GM23338 (cell line): ENCODE measurements at regions not wholly inside any gene's neighbourhood (a gene's known extent, or its start where the extent isn't known, plus 50 kb on each side); places are given as distances from the start of the nearest gene placed in this dataset.

Experiments used
- ATAC-seq: fragments of 200-7000 bp; cut with Tn5 transposase; 3 replicates; pipeline ENCODE4 v1.9.1; 2020
- DNase-seq: peaks from one replicate; pipeline ENCODE4 v3.0.0-alpha.2; 2015; ENCODE audit warnings: low spot score
- H2AFZ ChIP-seq: fragments of 200-600 bp; sonication (generic); 2 replicates; pipeline ENCODE4 v1.8.0; 2016; ENCODE audit warnings: antibody characterized with exemption, mild to moderate bottlenecking, moderate library complexity
- H3F3A ChIP-seq: fragments of 200-600 bp; sonication (generic); replicated peaks from 2 replicates; pipeline ENCODE4 v1.8.0; 2017; ENCODE audit warnings: antibody characterized with exemption, mixed run types, low read depth
- H3K27ac ChIP-seq: fragments of 200-600 bp; sonication (generic); 2 replicates; pipeline ENCODE4 v1.6.1; 2016; ENCODE audit warnings: low read depth
- H3K27me3 ChIP-seq: fragments of 200-600 bp; sonication (generic); 2 replicates; pipeline ENCODE4 v1.8.0; 2016; ENCODE audit warnings: mild to moderate bottlenecking, mixed run types, moderate library complexity; ENCODE audit not compliant: insufficient read depth
- H3K36me3 ChIP-seq: fragments of 200-600 bp; sonication (generic); 2 replicates; pipeline ENCODE4 v1.8.0; 2016; ENCODE audit warnings: mild to moderate bottlenecking; ENCODE audit not compliant: insufficient read depth
- H3K4me1 ChIP-seq: fragments of 200-600 bp; sonication (generic); 2 replicates; pipeline ENCODE4 v1.8.0; 2016; ENCODE audit warnings: mild to moderate bottlenecking, moderate library complexity; ENCODE audit not compliant: insufficient read depth
- H3K4me2 ChIP-seq: fragments of 200-600 bp; sonication (generic); 2 replicates; pipeline ENCODE4 v1.7.1; 2017; ENCODE audit warnings: mixed run types
- H3K4me3 ChIP-seq: fragments of 200-600 bp; sonication (generic); 2 replicates; pipeline ENCODE4 v1.6.1; 2016; ENCODE audit warnings: mixed run types
- H3K79me2 ChIP-seq: fragments of 200-600 bp; sonication (generic); replicated peaks from 2 replicates; pipeline ENCODE4 v1.8.0; 2017; ENCODE audit warnings: mild to moderate bottlenecking; ENCODE audit not compliant: insufficient read depth
- H3K9me2 ChIP-seq: fragments of 200-600 bp; sonication (generic); 2 replicates; pipeline ENCODE4 v1.8.0; 2017; ENCODE audit not compliant: insufficient read depth
- H4K20me1 ChIP-seq: fragments of 200-600 bp; sonication (generic); replicated peaks from 2 replicates; pipeline ENCODE4 v1.8.0; 2017; ENCODE audit warnings: mild to moderate bottlenecking; ENCODE audit not compliant: insufficient read depth
- H3K27ac Mint-ChIP-seq: 2 replicates; pipeline ENCODE4 v1.8.0; 2020; ENCODE audit warnings: inconsistent platforms, mild to moderate bottlenecking, moderate library complexity, mixed read lengths
- H3K27me3 Mint-ChIP-seq: 3 replicates; pipeline ENCODE4 v1.8.0; 2022; ENCODE audit warnings: low read depth, mild to moderate bottlenecking, moderate library complexity, mixed read lengths, inconsistent platforms; ENCODE audit not compliant: insufficient read depth, poor library complexity
- H3K36me3 Mint-ChIP-seq: 3 replicates; pipeline ENCODE4 v1.8.0; 2021; ENCODE audit warnings: low read depth, mild to moderate bottlenecking, inconsistent platforms, moderate library complexity, mixed read lengths
- H3K4me1 Mint-ChIP-seq: 3 replicates; pipeline ENCODE4 v1.8.0; 2020; ENCODE audit warnings: mild to moderate bottlenecking, inconsistent platforms, mixed read lengths
- H3K4me3 Mint-ChIP-seq: 3 replicates; pipeline ENCODE4 v1.8.0; 2021; ENCODE audit warnings: moderate library complexity, mild to moderate bottlenecking, inconsistent platforms, mixed read lengths
- H3K9me3 Mint-ChIP-seq: 3 replicates; pipeline ENCODE4 v1.8.0; 2020; ENCODE audit warnings: moderate library complexity, mild to moderate bottlenecking, inconsistent platforms, mixed read lengths
- CREB1 ChIP-seq: fragments of 250-450 bp; sonication (Bioruptor Pico); IDR thresholded peaks from 2 replicates; pipeline ENCODE4 v1.5.0; 2020; ENCODE audit warnings: low read depth, mild to moderate bottlenecking, moderate library complexity
- CTCF ChIP-seq, 2 experiments: fragments of 200-600 bp in 1 of 2; sonication (generic) in 1 of 2; conservative IDR thresholded peaks; 2 replicates each; pipeline versions ENCODE4 v1.5.1 to v1.6.1; 2016 to 2017; ENCODE audit warnings: antibody characterized with exemption in 2 of 2, low read depth in 2 of 2, mild to moderate bottlenecking in 2 of 2, moderate library complexity in 1 of 2
- ETS1 ChIP-seq: IDR thresholded peaks from 2 replicates; pipeline ENCODE4 v1.6.1; 2016; ENCODE audit warnings: antibody characterized with exemption
- EZH2 ChIP-seq: fragments of 200-600 bp; sonication (generic); IDR thresholded peaks from one replicate; pipeline ENCODE4 v1.8.0; 2017; ENCODE audit warnings: antibody characterized with exemption, mild to moderate bottlenecking, low read depth; ENCODE audit not compliant: unreplicated experiment
- EZH2phosphoT487 ChIP-seq: fragments of 200-600 bp; sonication (generic); IDR thresholded peaks from one replicate; pipeline ENCODE4 v1.8.1; 2018; ENCODE audit warnings: antibody characterized with exemption; ENCODE audit not compliant: unreplicated experiment
- JUNB ChIP-seq: IDR thresholded peaks from one replicate; pipeline ENCODE4 v1.6.1; 2016; ENCODE audit warnings: antibody characterized with exemption; ENCODE audit not compliant: unreplicated experiment
- NANOG ChIP-seq: IDR thresholded peaks from 2 replicates; pipeline ENCODE4 v1.6.1; 2016; ENCODE audit warnings: antibody characterized with exemption, borderline replicate concordance
- POLR2AphosphoS5 ChIP-seq: IDR thresholded peaks from 2 replicates; pipeline ENCODE4 v1.6.1; 2016; ENCODE audit warnings: antibody characterized with exemption, low read depth
- STAT1 ChIP-seq: IDR thresholded peaks from one replicate; pipeline ENCODE4 v1.6.1; 2016; ENCODE audit warnings: antibody characterized with exemption; ENCODE audit not compliant: unreplicated experiment
- ZNF114 ChIP-seq: fragments of 250-450 bp; sonication (Bioruptor Pico); IDR thresholded peaks from 2 replicates; pipeline ENCODE4 v1.5.0; 2020; ENCODE audit warnings: mild to moderate bottlenecking, moderate library complexity
- ZNF331 ChIP-seq: fragments of 250-450 bp; sonication (Bioruptor Pico); IDR thresholded peaks from 2 replicates; pipeline ENCODE4 v1.5.0; 2020; ENCODE audit warnings: low read depth, mild to moderate bottlenecking, moderate library complexity
- TF ChIP-seq, protein P1 (sequence below): fragments of 250-450 bp; sonication (Bioruptor Pico); IDR thresholded peaks from 2 replicates; pipeline ENCODE4 v1.5.0; 2020; ENCODE audit warnings: mild to moderate bottlenecking, moderate library complexity
- TF ChIP-seq, protein P2 (sequence below): IDR thresholded peaks from one replicate; pipeline ENCODE4 v1.6.1; 2018; ENCODE audit warnings: antibody characterized with exemption; ENCODE audit not compliant: unreplicated experiment

GRCh38 chr7:32218741-32219288 lies 148.6 kb upstream of the PDE1C start:
- H3K4me3 Mint-ChIP-seq = no peak overlapping the region
- H3K27ac Mint-ChIP-seq = no peak overlapping the region
- no peaks in the 10 kb centered on the region for H4K20me1 ChIP-seq
- H3K27me3 Mint-ChIP-seq = peaks cover 7% of the 10 kb centered on the region
- H3K79me2 ChIP-seq = no peaks in the 10 kb centered on the region
- no peaks in the 10 kb centered on the region for H3F3A ChIP-seq
- DNase-seq = no peak
- H3K4me1 ChIP-seq = no peaks in the 10 kb centered on the region
- H3K27me3 ChIP-seq = no peaks in the 10 kb centered on the region
- H3K36me3 Mint-ChIP-seq = no peaks in the 10 kb centered on the region
- TF ChIP-seq ZNF114 (CRISPR knock-in tag) (no peak), STAT1 (no peak), POLR2AphosphoS5 (no peak), CTCF (conservative IDR thresholded peaks at IDR 0.05; ENCODE audit: low read depth in 2 of 2) (no peak), EZH2 (no peak), ETS1 (no peak), ZNF331 (CRISPR knock-in tag) (no peak), EZH2phosphoT487 (no peak), JUNB (no peak), NANOG (no peak), CREB1 (CRISPR knock-in tag) (no peak)
- TF ChIP-seq, protein P1, sequence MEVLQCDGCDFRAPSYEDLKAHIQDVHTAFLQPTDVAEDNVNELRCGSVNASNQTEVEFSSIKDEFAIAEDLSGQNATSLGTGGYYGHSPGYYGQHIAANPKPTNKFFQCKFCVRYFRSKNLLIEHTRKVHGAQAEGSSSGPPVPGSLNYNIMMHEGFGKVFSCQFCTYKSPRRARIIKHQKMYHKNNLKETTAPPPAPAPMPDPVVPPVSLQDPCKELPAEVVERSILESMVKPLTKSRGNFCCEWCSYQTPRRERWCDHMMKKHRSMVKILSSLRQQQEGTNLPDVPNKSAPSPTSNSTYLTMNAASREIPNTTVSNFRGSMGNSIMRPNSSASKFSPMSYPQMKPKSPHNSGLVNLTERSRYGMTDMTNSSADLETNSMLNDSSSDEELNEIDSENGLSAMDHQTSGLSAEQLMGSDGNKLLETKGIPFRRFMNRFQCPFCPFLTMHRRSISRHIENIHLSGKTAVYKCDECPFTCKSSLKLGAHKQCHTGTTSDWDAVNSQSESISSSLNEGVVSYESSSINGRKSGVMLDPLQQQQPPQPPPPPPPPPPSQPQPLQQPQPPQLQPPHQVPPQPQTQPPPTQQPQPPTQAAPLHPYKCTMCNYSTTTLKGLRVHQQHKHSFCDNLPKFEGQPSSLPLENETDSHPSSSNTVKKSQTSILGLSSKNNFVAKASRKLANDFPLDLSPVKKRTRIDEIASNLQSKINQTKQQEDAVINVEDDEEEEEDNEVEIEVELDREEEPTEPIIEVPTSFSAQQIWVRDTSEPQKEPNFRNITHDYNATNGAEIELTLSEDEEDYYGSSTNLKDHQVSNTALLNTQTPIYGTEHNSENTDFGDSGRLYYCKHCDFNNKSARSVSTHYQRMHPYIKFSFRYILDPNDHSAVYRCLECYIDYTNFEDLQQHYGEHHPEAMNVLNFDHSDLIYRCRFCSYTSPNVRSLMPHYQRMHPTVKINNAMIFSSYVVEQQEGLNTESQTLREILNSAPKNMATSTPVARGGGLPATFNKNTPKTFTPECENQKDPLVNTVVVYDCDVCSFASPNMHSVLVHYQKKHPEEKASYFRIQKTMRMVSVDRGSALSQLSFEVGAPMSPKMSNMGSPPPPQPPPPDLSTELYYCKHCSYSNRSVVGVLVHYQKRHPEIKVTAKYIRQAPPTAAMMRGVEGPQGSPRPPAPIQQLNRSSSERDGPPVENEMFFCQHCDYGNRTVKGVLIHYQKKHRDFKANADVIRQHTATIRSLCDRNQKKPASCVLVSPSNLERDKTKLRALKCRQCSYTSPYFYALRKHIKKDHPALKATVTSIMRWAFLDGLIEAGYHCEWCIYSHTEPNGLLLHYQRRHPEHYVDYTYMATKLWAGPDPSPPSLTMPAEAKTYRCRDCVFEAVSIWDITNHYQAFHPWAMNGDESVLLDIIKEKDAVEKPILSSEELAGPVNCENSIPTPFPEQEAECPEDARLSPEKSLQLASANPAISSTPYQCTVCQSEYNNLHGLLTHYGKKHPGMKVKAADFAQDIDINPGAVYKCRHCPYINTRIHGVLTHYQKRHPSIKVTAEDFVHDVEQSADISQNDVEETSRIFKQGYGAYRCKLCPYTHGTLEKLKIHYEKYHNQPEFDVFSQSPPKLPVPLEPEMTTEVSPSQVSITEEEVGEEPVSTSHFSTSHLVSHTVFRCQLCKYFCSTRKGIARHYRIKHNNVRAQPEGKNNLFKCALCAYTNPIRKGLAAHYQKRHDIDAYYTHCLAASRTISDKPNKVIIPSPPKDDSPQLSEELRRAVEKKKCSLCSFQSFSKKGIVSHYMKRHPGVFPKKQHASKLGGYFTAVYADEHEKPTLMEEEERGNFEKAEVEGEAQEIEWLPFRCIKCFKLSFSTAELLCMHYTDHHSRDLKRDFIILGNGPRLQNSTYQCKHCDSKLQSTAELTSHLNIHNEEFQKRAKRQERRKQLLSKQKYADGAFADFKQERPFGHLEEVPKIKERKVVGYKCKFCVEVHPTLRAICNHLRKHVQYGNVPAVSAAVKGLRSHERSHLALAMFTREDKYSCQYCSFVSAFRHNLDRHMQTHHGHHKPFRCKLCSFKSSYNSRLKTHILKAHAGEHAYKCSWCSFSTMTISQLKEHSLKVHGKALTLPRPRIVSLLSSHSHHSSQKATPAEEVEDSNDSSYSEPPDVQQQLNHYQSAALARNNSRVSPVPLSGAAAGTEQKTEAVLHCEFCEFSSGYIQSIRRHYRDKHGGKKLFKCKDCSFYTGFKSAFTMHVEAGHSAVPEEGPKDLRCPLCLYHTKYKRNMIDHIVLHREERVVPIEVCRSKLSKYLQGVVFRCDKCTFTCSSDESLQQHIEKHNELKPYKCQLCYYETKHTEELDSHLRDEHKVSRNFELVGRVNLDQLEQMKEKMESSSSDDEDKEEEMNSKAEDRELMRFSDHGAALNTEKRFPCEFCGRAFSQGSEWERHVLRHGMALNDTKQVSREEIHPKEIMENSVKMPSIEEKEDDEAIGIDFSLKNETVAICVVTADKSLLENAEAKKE (CRISPR knock-in tag) = no peak
- TF ChIP-seq, protein P2, sequence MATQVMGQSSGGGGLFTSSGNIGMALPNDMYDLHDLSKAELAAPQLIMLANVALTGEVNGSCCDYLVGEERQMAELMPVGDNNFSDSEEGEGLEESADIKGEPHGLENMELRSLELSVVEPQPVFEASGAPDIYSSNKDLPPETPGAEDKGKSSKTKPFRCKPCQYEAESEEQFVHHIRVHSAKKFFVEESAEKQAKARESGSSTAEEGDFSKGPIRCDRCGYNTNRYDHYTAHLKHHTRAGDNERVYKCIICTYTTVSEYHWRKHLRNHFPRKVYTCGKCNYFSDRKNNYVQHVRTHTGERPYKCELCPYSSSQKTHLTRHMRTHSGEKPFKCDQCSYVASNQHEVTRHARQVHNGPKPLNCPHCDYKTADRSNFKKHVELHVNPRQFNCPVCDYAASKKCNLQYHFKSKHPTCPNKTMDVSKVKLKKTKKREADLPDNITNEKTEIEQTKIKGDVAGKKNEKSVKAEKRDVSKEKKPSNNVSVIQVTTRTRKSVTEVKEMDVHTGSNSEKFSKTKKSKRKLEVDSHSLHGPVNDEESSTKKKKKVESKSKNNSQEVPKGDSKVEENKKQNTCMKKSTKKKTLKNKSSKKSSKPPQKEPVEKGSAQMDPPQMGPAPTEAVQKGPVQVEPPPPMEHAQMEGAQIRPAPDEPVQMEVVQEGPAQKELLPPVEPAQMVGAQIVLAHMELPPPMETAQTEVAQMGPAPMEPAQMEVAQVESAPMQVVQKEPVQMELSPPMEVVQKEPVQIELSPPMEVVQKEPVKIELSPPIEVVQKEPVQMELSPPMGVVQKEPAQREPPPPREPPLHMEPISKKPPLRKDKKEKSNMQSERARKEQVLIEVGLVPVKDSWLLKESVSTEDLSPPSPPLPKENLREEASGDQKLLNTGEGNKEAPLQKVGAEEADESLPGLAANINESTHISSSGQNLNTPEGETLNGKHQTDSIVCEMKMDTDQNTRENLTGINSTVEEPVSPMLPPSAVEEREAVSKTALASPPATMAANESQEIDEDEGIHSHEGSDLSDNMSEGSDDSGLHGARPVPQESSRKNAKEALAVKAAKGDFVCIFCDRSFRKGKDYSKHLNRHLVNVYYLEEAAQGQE = no peak
- H3K4me1 Mint-ChIP-seq = no peaks in the 10 kb centered on the region
- no peaks in the 10 kb centered on the region for H3K9me2 ChIP-seq
- H3K4me3 ChIP-seq = no peak overlapping the region
- H3K36me3 ChIP-seq = no peaks in the 10 kb centered on the region
- H3K9me3 Mint-ChIP-seq = no peaks in the 10 kb centered on the region
- H3K27ac ChIP-seq = no peak overlapping the region
- no peak for ATAC-seq
- no peak overlapping the region for H3K4me2 ChIP-seq
- H2AFZ ChIP-seq = no peak overlapping the region
